HepG2 (cell line): ENCODE measurements at regions not wholly inside any gene's neighbourhood (a gene's known extent, or its start where the extent isn't known, plus 50 kb on each side); places are given as distances from the start of the nearest gene placed in this dataset.

Experiments used
- ATAC-seq: fragments of 200-7000 bp; cut with Tn5 transposase; 3 replicates; pipeline ENCODE4 v1.9.1; 2020; ENCODE audit warnings: mild to moderate bottlenecking, moderate library complexity
- BruUV-seq: library from RNA; stranded (reverse); fragments of 400-500 nt; replicated peaks from 2 replicates; lab custom pipeline; 2021; lab: Mats Ljungman, UMichigan
- CTCF ChIA-PET: fragments of 300-600 bp; formaldehyde crosslinking; extraction: SDS; loops from one replicate; lab custom pipeline; 2021; ENCODE audit warnings: low total read pairs, inconsistent platforms, low intra/inter-chr PET ratio; lab: Yijun Ruan, JAX
- POLR2A ChIA-PET: fragments of 350-600 bp; sonication (Branson Sonifier 250); formaldehyde crosslinking; loops from one replicate; lab custom pipeline; 2020; ENCODE audit warnings: antibody characterized with exemption, inconsistent platforms; lab: Yijun Ruan, JAX
- DNase-seq: peaks from one replicate; pipeline ENCODE4 v3.0.0-alpha.2; 2015; ENCODE audit warnings: low spot score
- FAIRE-seq: peaks from 3 replicates; lab custom pipeline; 2011; peaks lifted over from hg19 to GRCh38; lab: Jason Lieb, UNC
- H2AFZ ChIP-seq: one replicate; pipeline ENCODE4 v1.6.1; 2011; ENCODE audit warnings: low read length, inconsistent platforms
- H3K27ac ChIP-seq: fragments of 300-600 bp; 3 replicates; pipeline ENCODE4 v1.8.0; 2011; ENCODE audit warnings: mixed run types, mild to moderate bottlenecking, mixed read lengths, low read length, inconsistent platforms; ENCODE audit not compliant: insufficient read depth; ENCODE audit errors: extremely low read length
- H3K27me3 ChIP-seq, 2 experiments: fragments of 200-600 bp in 1 of 2; 2 replicates in 1 of 2; 3 replicates in 1 of 2; pipeline versions ENCODE4 v1.6.0 to v1.8.0; 2011; ENCODE audit warnings: low read length in 2 of 2, mild to moderate bottlenecking in 2 of 2, moderate library complexity in 2 of 2, inconsistent platforms in 1 of 2; ENCODE audit not compliant: insufficient read depth in 2 of 2, control insufficient read depth in 1 of 2
- H3K36me3 ChIP-seq, 2 experiments: fragments of 200-600 bp in 1 of 2; replicated peaks in 1 of 2; 2 replicates in 1 of 2; 3 replicates in 1 of 2; pipeline versions ENCODE4 v1.5.1 to v1.8.0; 2011; ENCODE audit warnings: low read length in 2 of 2, inconsistent platforms in 1 of 2; ENCODE audit not compliant: insufficient read depth in 2 of 2, control insufficient read depth in 1 of 2
- H3K4me1 ChIP-seq: 2 replicates; pipeline ENCODE4 v1.5.1; 2012; ENCODE audit warnings: low read length, inconsistent platforms; ENCODE audit not compliant: insufficient read depth
- H3K4me2 ChIP-seq: 2 replicates; pipeline ENCODE4 v1.6.0; 2011; ENCODE audit warnings: low read depth, low read length, inconsistent platforms
- H3K4me3 ChIP-seq, 3 experiments: fragments of 200-600 bp in 1 of 3; sonication (generic), shearing (Covaris generic) in 1 of 3; replicated peaks in 1 of 3; 2 replicates each; pipeline ENCODE4 v1.5.1; 2011 to 2016; ENCODE audit warnings: low read length in 3 of 3, inconsistent platforms in 2 of 3, low read depth in 2 of 3, mild to moderate bottlenecking in 2 of 3, control low read depth in 1 of 3, mixed read lengths in 1 of 3; ENCODE audit not compliant: insufficient read depth in 1 of 3
- H3K79me2 ChIP-seq: one replicate; pipeline ENCODE4 v1.6.1; 2011; ENCODE audit warnings: low read length, inconsistent platforms; ENCODE audit not compliant: insufficient read depth
- H3K9ac ChIP-seq: 2 replicates; pipeline ENCODE4 v1.6.0; 2011; ENCODE audit warnings: mild to moderate bottlenecking, low read depth, low read length, inconsistent platforms; ENCODE audit not compliant: insufficient read depth
- H3K9me3 ChIP-seq: 2 replicates; pipeline ENCODE4 v1.5.1; 2012; ENCODE audit warnings: mild to moderate bottlenecking, low read length
- H4K20me1 ChIP-seq: 2 replicates; pipeline ENCODE4 v1.6.0; 2011; ENCODE audit warnings: inconsistent platforms, mild to moderate bottlenecking, low read length, moderate library complexity; ENCODE audit not compliant: insufficient read depth
- CAMTA2 ChIP-seq: sonication (generic); formaldehyde crosslinking; IDR thresholded peaks from 2 replicates; pipeline ENCODE4 v1.4.0; 2020; ENCODE audit warnings: mild to moderate bottlenecking, missing genetic modification reagents, borderline replicate concordance
- ELF1 ChIP-seq: sonication (generic); formaldehyde crosslinking; IDR thresholded peaks from 2 replicates; pipeline ENCODE4 v1.4.0; 2020; ENCODE audit warnings: missing genetic modification reagents
- GATA4 ChIP-seq: sonication (generic); IDR thresholded peaks from 2 replicates; pipeline ENCODE4 v1.6.1; 2016; ENCODE audit warnings: antibody characterized with exemption, low read depth, borderline replicate concordance
- KDM3A ChIP-seq: IDR thresholded peaks from 2 replicates; pipeline ENCODE4 v1.6.1; 2018; ENCODE audit warnings: low read depth, missing compliant biosample characterization
- MEF2D ChIP-seq: sonication (generic); formaldehyde crosslinking; IDR thresholded peaks from 2 replicates; pipeline ENCODE4 v1.5.1; 2020; ENCODE audit warnings: mild to moderate bottlenecking, missing genetic modification reagents
- ZFAT ChIP-seq: sonication (generic); formaldehyde crosslinking; conservative IDR thresholded peaks from 2 replicates; pipeline ENCODE4 v1.8.1; 2023; ENCODE audit warnings: missing genetic modification reagents, inconsistent platforms
- WGBS: methylation state at CpG from one replicate; pipeline ENCODE4 v1.1.6; 2017; ENCODE audit warnings: low lambda C conversion rate; 5-methylcytosine and 5-hydroxymethylcytosine counted together
- in situ Hi-C: cut with HindIII; loops from 2 replicates; pipeline ENCODE4 v1.10.0; 2017; ENCODE audit warnings: low pct_unique_long_range_greater_than_20kb; ENCODE audit not compliant: extremely low pct_ligation_motif_present
- intact Hi-C: fragments of 100-400 bp; cut with micrococcal nuclease; formaldehyde crosslinking; loops from one replicate; pipeline ENCODE4 v1.10.0; 2022; ENCODE audit not compliant: unreplicated experiment
- TF ChIP-seq, protein P1 (sequence below): sonication (generic); formaldehyde crosslinking; IDR thresholded peaks from 2 replicates; pipeline ENCODE4 v1.5.0; 2020; ENCODE audit warnings: missing genetic modification reagents
- TF ChIP-seq, protein P2 (sequence below): sonication (generic); formaldehyde crosslinking; IDR thresholded peaks from 2 replicates; pipeline ENCODE4 v1.4.0; 2020; ENCODE audit warnings: missing genetic modification reagents, borderline replicate concordance
- TF ChIP-seq, protein P3 (sequence below): sonication (generic); formaldehyde crosslinking; IDR thresholded peaks from 2 replicates; pipeline ENCODE4 v1.4.0; 2020; ENCODE audit warnings: low read depth, mild to moderate bottlenecking, missing genetic modification reagents
- TF ChIP-seq, protein P4 (sequence below): sonication (generic); formaldehyde crosslinking; IDR thresholded peaks from 2 replicates; pipeline ENCODE4 v1.8.1; 2023; ENCODE audit warnings: mild to moderate bottlenecking, missing genetic modification reagents

DNA sequence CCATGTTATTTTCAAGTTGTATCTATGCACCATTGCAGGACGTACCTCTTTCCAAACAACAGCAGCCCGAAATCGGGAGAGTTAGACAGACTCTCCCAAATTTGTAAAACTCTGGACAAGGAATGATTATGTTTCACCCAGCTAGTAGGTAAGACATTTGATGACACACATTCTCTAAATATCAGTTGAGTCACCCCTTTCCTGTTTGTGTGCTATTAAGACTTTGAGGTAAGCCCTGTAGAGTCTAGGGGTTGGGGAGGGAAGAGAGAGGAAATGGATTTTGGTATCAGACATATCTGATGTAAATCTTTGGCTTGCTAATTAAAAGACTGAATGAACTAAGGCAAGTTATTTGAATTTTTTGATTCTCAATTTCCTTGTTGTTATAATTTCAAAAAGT, 999.0 kb downstream of the TUSC7 start:
- no peak overlapping the region for H3K27ac ChIP-seq
- no peak for DNase-seq
- 1% methylated on average over 3 of the region's 3 CpGs for WGBS
- no peak overlapping the region for H2AFZ ChIP-seq
- FAIRE-seq: no peak
- TF ChIP-seq ELF1: no peak
- no peak for TF ChIP-seq ZFAT (CRISPR knock-in tag)
- TF ChIP-seq CAMTA2 (CRISPR knock-in tag): no peak
- TF ChIP-seq, protein P1, sequence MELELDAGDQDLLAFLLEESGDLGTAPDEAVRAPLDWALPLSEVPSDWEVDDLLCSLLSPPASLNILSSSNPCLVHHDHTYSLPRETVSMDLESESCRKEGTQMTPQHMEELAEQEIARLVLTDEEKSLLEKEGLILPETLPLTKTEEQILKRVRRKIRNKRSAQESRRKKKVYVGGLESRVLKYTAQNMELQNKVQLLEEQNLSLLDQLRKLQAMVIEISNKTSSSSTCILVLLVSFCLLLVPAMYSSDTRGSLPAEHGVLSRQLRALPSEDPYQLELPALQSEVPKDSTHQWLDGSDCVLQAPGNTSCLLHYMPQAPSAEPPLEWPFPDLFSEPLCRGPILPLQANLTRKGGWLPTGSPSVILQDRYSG (CRISPR knock-in tag): no peak
- TF ChIP-seq MEF2D: no peak
- TF ChIP-seq, protein P2, sequence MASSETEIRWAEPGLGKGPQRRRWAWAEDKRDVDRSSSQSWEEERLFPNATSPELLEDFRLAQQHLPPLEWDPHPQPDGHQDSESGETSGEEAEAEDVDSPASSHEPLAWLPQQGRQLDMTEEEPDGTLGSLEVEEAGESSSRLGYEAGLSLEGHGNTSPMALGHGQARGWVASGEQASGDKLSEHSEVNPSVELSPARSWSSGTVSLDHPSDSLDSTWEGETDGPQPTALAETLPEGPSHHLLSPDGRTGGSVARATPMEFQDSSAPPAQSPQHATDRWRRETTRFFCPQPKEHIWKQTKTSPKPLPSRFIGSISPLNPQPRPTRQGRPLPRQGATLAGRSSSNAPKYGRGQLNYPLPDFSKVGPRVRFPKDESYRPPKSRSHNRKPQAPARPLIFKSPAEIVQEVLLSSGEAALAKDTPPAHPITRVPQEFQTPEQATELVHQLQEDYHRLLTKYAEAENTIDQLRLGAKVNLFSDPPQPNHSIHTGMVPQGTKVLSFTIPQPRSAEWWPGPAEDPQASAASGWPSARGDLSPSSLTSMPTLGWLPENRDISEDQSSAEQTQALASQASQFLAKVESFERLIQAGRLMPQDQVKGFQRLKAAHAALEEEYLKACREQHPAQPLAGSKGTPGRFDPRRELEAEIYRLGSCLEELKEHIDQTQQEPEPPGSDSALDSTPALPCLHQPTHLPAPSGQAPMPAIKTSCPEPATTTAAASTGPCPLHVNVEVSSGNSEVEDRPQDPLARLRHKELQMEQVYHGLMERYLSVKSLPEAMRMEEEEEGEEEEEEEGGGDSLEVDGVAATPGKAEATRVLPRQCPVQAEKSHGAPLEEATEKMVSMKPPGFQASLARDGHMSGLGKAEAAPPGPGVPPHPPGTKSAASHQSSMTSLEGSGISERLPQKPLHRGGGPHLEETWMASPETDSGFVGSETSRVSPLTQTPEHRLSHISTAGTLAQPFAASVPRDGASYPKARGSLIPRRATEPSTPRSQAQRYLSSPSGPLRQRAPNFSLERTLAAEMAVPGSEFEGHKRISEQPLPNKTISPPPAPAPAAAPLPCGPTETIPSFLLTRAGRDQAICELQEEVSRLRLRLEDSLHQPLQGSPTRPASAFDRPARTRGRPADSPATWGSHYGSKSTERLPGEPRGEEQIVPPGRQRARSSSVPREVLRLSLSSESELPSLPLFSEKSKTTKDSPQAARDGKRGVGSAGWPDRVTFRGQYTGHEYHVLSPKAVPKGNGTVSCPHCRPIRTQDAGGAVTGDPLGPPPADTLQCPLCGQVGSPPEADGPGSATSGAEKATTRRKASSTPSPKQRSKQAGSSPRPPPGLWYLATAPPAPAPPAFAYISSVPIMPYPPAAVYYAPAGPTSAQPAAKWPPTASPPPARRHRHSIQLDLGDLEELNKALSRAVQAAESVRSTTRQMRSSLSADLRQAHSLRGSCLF (CRISPR knock-in tag): no peak
- TF ChIP-seq, protein P3, sequence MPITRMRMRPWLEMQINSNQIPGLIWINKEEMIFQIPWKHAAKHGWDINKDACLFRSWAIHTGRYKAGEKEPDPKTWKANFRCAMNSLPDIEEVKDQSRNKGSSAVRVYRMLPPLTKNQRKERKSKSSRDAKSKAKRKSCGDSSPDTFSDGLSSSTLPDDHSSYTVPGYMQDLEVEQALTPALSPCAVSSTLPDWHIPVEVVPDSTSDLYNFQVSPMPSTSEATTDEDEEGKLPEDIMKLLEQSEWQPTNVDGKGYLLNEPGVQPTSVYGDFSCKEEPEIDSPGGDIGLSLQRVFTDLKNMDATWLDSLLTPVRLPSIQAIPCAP (CRISPR knock-in tag): no peak
- TF ChIP-seq KDM3A (CRISPR knock-in tag): no peak
- TF ChIP-seq, protein P4, sequence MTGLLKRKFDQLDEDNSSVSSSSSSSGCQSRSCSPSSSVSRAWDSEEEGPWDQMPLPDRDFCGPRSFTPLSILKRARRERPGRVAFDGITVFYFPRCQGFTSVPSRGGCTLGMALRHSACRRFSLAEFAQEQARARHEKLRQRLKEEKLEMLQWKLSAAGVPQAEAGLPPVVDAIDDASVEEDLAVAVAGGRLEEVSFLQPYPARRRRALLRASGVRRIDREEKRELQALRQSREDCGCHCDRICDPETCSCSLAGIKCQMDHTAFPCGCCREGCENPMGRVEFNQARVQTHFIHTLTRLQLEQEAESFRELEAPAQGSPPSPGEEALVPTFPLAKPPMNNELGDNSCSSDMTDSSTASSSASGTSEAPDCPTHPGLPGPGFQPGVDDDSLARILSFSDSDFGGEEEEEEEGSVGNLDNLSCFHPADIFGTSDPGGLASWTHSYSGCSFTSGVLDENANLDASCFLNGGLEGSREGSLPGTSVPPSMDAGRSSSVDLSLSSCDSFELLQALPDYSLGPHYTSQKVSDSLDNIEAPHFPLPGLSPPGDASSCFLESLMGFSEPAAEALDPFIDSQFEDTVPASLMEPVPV (CRISPR knock-in tag): no peak
- no peak for TF ChIP-seq GATA4
- no peaks in the 10 kb centered on the region for H3K36me3 ChIP-seq
- H3K4me3 ChIP-seq: no peak overlapping the region
- H3K27me3 ChIP-seq: no peaks in the 10 kb centered on the region
- no peaks in the 10 kb centered on the region for H4K20me1 ChIP-seq
- BruUV-seq: no TSS peak
- ChIA-PET POLR2A (no interaction called here), CTCF (no interaction called here)
- in situ Hi-C loops (no loop called here), intact Hi-C loops (no loop called here)
- H3K4me1 ChIP-seq: no peaks in the 10 kb centered on the region
- H3K79me2 ChIP-seq: no peaks in the 10 kb centered on the region
- H3K4me2 ChIP-seq: no peak overlapping the region
- no peak for ATAC-seq
- H3K9me3 ChIP-seq: no peaks in the 10 kb centered on the region
- H3K9ac ChIP-seq: no peak overlapping the region
